ENCODE measurements at regions not wholly inside any gene's neighbourhood (a gene's known extent, or its start where the extent isn't known, plus 50 kb on each side); places are given as distances from the start of the nearest gene placed in this dataset.
"Not testable (repeated sequence)": the region's sequence is repeated elsewhere in the genome, so short reads cannot be mapped to it uniquely, and the experiment has no call there.

DNA sequence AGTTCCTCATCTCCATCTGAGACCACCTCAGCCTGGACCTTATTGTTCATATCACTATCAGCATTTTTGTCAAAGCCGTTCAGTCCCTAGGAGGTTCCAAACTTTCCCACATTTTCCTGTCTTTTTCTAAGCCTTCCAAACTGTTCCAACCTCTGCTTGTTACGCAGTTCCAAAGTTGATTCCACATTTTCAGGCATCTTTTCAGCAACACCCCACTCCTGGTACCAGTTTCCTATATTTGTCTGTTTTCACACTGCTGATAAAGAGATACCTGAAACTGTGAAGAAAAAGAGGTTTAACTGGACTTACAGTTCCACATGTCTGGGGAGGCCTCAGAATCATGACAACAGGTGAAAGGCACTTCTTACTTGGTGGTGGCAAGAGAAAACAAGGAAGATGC is 622.1 kb downstream of the MAT2B start:
- no peaks in the 10 kb centered on the region for H3K36me3 Mint-ChIP-seq
- no peaks in the 10 kb centered on the region for H3K4me1 Mint-ChIP-seq
- no peaks in the 10 kb centered on the region for H3K36me3 ChIP-seq (ENCODE audit: control insufficient read depth, insufficient read depth, low read length)
- no peak overlapping the region for H3K27ac ChIP-seq (ENCODE audit: insufficient read depth, low read length, poor library complexity, severe bottlenecking)
- H3K4me3 Mint-ChIP-seq = no peak overlapping the region
- no peak overlapping the region for H3K4me3 ChIP-seq (ENCODE audit: low read depth, low read length)
- peaks cover 0 to 33% (median 17%) of the 10 kb centered on the region in 7 donors for H3K9me3 Mint-ChIP-seq
- no peaks in the 10 kb centered on the region for H3K4me1 ChIP-seq (ENCODE audit: control insufficient read depth, insufficient read depth, low read length, poor library complexity, severe bottlenecking)
- no peaks in the 10 kb centered on the region for H3K27me3 Mint-ChIP-seq
- H3K9me3 ChIP-seq (ENCODE audit: control insufficient read depth in 2 of 2, low read length in 2 of 2) = peaks cover 3 to 17% of the 10 kb centered on the region in 2 experiments
- DNase-seq (no peak), ATAC-seq (ENCODE audit: low read depth in 2 of 2) (no peak)
- H3K27ac Mint-ChIP-seq = no peak overlapping the region
- H3K27me3 ChIP-seq (ENCODE audit: control insufficient read depth, insufficient read depth, low read length) = no peaks in the 10 kb centered on the region

DNA sequence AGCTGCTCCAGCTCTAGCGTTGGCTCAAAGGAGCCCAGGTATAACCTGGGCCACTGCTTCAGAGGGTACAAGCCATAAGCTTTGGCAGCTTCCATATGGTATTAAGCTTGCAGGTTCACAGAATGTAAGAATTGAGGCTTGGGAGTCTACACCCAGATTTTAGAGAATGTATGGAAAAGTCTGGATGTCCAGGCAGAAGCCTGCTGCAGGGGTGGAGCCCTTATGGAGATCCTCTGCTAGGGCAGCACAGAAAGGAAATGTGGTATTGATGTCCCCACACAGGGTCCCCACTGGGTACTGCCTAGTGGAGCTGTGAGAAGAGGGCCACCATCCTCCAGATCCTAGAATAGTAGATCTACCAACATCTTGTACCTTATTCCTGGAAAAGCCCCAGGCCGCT is 626.9 kb downstream of the MAT2B start:
- no peak overlapping the region for H3K27ac ChIP-seq (ENCODE audit: insufficient read depth, low read length, poor library complexity, severe bottlenecking)
- peaks cover 3 to 11% of the 10 kb centered on the region in 2 experiments for H3K9me3 ChIP-seq (ENCODE audit: control insufficient read depth in 2 of 2, low read length in 2 of 2)
- no peaks in the 10 kb centered on the region for H3K27me3 ChIP-seq (ENCODE audit: control insufficient read depth, insufficient read depth, low read length)
- Mint-ChIP-seq H3K36me3 (no peaks in the 10 kb centered on the region), H3K4me3 (no peak overlapping the region), H3K9me3 (peaks cover 0 to 39% (median 16%) of the 10 kb centered on the region in 7 donors), H3K27ac (no peak overlapping the region), H3K27me3 (no peaks in the 10 kb centered on the region), H3K4me1 (no peaks in the 10 kb centered on the region)
- ATAC-seq (ENCODE audit: low read depth in 2 of 2) (no peak), DNase-seq (no peak)
- no peaks in the 10 kb centered on the region for H3K36me3 ChIP-seq (ENCODE audit: control insufficient read depth, insufficient read depth, low read length)
- H3K4me1 ChIP-seq (ENCODE audit: control insufficient read depth, insufficient read depth, low read length, poor library complexity, severe bottlenecking) = no peaks in the 10 kb centered on the region
- H3K4me3 ChIP-seq (ENCODE audit: low read depth, low read length) = no peak overlapping the region

DNA sequence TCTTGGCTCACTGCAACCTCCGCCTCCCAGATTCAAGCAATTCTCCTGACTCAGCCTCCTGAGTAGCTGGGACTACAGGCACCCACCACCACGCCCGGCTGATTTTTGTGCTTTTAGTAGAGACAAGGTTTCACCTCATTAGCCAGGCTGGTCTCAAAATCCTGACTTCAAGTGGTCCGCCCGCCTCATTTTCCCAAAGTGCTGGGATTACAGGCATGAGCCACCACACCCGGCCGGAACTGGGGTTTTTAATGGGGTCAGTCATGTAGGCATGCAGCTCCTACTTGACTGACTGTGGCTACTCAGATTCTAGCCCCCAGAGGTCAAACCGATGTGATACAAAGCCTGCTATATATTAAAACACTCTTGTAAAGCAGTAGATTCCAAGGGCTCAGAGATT is 631.7 kb downstream of the MAT2B start:
- peaks cover 0 to 14% (median 1%) of the 10 kb centered on the region in 7 donors for H3K9me3 Mint-ChIP-seq
- H3K36me3 ChIP-seq (ENCODE audit: control insufficient read depth, insufficient read depth, low read length) = no peaks in the 10 kb centered on the region

DNA sequence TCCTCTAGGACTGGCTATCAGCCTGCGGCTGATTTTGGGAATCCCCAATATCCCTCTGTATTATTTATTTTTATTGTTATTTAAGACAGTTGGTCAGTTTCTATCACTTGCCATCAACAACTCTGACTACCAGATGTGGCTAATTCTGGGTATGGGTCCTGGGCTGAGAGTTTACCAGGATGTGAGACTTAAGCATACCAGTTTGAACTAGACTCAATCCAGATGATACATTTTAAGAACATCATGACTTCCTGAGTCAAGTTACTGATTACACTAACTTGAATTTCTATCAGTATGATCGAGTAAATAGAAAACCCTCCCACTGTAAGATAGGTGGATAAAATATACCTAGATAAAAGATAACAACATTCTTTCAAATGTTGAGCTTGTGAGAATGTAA is 634.0 kb downstream of the MAT2B start:
- Mint-ChIP-seq H3K4me3 (no peak overlapping the region), H3K36me3 (no peaks in the 10 kb centered on the region), H3K27me3 (no peaks in the 10 kb centered on the region), H3K4me1 (no peaks in the 10 kb centered on the region), H3K27ac (no peak overlapping the region), H3K9me3 (peaks cover 0 to 17% (median 2%) of the 10 kb centered on the region in 7 donors)
- Histone ChIP-seq H3K4me3 (ENCODE audit: low read depth, low read length) (no peak overlapping the region), H3K4me1 (ENCODE audit: control insufficient read depth, insufficient read depth, low read length, poor library complexity, severe bottlenecking) (no peaks in the 10 kb centered on the region), H3K27me3 (ENCODE audit: control insufficient read depth, insufficient read depth, low read length) (no peaks in the 10 kb centered on the region), H3K9me3 (ENCODE audit: control insufficient read depth in 2 of 2, low read length in 2 of 2) (no peaks in the 10 kb centered on the region), H3K36me3 (ENCODE audit: control insufficient read depth, insufficient read depth, low read length) (no peaks in the 10 kb centered on the region), H3K27ac (ENCODE audit: insufficient read depth, low read length, poor library complexity, severe bottlenecking) (no peak overlapping the region)
- DNase-seq (no peak), ATAC-seq (ENCODE audit: low read depth in 2 of 2) (no peak)

More for the DNA sequence above, 631.7 kb downstream of the MAT2B start:
- Mint-ChIP-seq H3K27me3 (no peaks in the 10 kb centered on the region), H3K27ac (no peak overlapping the region), H3K4me1 (no peaks in the 10 kb centered on the region), H3K4me3 (no peak overlapping the region), H3K36me3 (no peaks in the 10 kb centered on the region)
- H3K4me1 ChIP-seq (ENCODE audit: control insufficient read depth, insufficient read depth, low read length, poor library complexity, severe bottlenecking) = no peaks in the 10 kb centered on the region
- H3K9me3 ChIP-seq (ENCODE audit: control insufficient read depth in 2 of 2, low read length in 2 of 2) = peaks cover 0 to 4% of the 10 kb centered on the region in 2 experiments
- H3K27me3 ChIP-seq (ENCODE audit: control insufficient read depth, insufficient read depth, low read length) = no peaks in the 10 kb centered on the region
- no peak overlapping the region for H3K27ac ChIP-seq (ENCODE audit: insufficient read depth, low read length, poor library complexity, severe bottlenecking)
- no peak overlapping the region for H3K4me3 ChIP-seq (ENCODE audit: low read depth, low read length)
- DNase-seq (no peak), ATAC-seq (ENCODE audit: low read depth in 2 of 2) (no peak)

DNA sequence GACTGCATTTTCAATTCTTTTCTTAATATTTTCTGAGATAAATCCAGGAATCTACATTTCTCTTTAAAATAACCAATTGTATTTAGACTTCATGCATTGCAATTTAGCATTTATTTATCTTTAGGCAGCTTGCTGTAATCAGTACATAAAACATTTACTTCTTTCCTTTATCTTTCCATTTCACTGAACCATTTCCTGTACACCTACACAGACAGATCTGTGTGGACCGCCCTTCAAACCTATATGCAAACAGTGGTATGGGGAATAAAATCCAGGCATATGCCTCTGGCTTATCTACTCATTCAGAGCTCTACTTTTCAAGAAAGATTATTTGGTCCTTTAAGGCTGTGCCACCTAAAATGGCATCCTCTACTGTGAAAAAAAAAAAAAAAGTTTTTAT is 640.0 kb downstream of the MAT2B start:
- no peak for ATAC-seq (ENCODE audit: low read depth in 2 of 2)
- no peaks in the 10 kb centered on the region for H3K36me3 Mint-ChIP-seq
- Histone ChIP-seq H3K27me3 (ENCODE audit: control insufficient read depth, insufficient read depth, low read length) (no peaks in the 10 kb centered on the region), H3K27ac (ENCODE audit: insufficient read depth, low read length, poor library complexity, severe bottlenecking) (no peak overlapping the region), H3K36me3 (ENCODE audit: control insufficient read depth, insufficient read depth, low read length) (no peaks in the 10 kb centered on the region), H3K4me1 (ENCODE audit: control insufficient read depth, insufficient read depth, low read length, poor library complexity, severe bottlenecking) (no peaks in the 10 kb centered on the region), H3K9me3 (ENCODE audit: control insufficient read depth in 2 of 2, low read length in 2 of 2) (no peaks in the 10 kb centered on the region), H3K4me3 (ENCODE audit: low read depth, low read length) (no peak overlapping the region)
- no peak for DNase-seq
- no peak overlapping the region for H3K27ac Mint-ChIP-seq
- no peaks in the 10 kb centered on the region for H3K27me3 Mint-ChIP-seq
- no peak overlapping the region for H3K4me3 Mint-ChIP-seq
- peaks cover 0 to 7% (median 2%) of the 10 kb centered on the region in 7 donors for H3K9me3 Mint-ChIP-seq
- H3K4me1 Mint-ChIP-seq = no peaks in the 10 kb centered on the region

DNA sequence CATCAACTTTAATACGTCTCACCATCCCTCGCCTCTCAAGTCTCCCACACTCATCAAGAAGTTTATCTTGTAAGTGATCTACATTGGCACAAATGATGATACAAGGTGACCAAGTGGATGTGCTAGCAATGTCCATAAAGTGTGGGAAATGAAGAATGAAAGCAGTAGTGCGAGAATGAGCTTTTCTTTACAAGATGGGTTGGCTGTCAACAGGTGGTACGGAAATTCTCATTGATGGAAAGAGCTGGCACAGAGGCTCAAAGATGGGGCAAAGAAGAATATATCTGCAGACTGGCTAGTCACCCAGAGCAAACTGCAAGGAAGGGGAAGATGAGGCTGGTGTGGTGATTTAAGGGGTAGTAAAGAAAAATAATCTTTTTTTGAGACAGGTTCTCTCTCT is 640.8 kb downstream of the MAT2B start:
- peaks cover 0 to 7% (median 4%) of the 10 kb centered on the region in 7 donors for H3K9me3 Mint-ChIP-seq
- H3K27ac Mint-ChIP-seq = no peak overlapping the region
- H3K27ac ChIP-seq (ENCODE audit: insufficient read depth, low read length, poor library complexity, severe bottlenecking) = no peak overlapping the region
- H3K4me1 ChIP-seq (ENCODE audit: control insufficient read depth, insufficient read depth, low read length, poor library complexity, severe bottlenecking) = no peaks in the 10 kb centered on the region
- DNase-seq (no peak), ATAC-seq (ENCODE audit: low read depth in 2 of 2) (no peak)
- H3K27me3 Mint-ChIP-seq = no peaks in the 10 kb centered on the region
- H3K4me3 ChIP-seq (ENCODE audit: low read depth, low read length) = no peak overlapping the region
- no peaks in the 10 kb centered on the region for H3K27me3 ChIP-seq (ENCODE audit: control insufficient read depth, insufficient read depth, low read length)
- no peak overlapping the region for H3K4me3 Mint-ChIP-seq
- no peaks in the 10 kb centered on the region for H3K4me1 Mint-ChIP-seq
- H3K36me3 ChIP-seq (ENCODE audit: control insufficient read depth, insufficient read depth, low read length) = no peaks in the 10 kb centered on the region
- H3K9me3 ChIP-seq (ENCODE audit: control insufficient read depth in 2 of 2, low read length in 2 of 2) = no peaks in the 10 kb centered on the region
- no peaks in the 10 kb centered on the region for H3K36me3 Mint-ChIP-seq

DNA sequence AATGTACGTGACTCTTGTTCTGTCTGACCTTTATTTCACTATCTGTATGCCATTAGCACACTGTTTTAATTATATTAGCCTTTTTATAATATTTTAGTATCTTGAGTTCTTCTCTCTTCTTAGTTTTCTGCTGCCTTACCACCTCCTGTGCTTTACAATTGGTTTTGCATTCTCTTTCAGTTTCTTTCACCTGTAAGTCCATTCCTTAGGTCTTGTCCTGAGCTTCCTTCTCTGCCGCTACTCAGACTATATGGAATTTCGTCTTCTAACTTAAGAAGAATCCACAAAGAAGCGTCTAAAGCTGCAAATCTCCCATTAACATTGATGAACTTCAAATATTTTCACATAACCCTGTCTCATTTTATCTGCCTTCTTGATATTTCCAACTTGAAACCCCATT is 642.9 kb downstream of the MAT2B start:
- Mint-ChIP-seq H3K4me1 (no peaks in the 10 kb centered on the region), H3K27ac (no peak overlapping the region), H3K4me3 (no peak overlapping the region), H3K9me3 (peaks cover 0 to 7% (median 4%) of the 10 kb centered on the region in 7 donors), H3K27me3 (no peaks in the 10 kb centered on the region), H3K36me3 (no peaks in the 10 kb centered on the region)
- Histone ChIP-seq H3K36me3 (ENCODE audit: control insufficient read depth, insufficient read depth, low read length) (no peaks in the 10 kb centered on the region), H3K4me3 (ENCODE audit: low read depth, low read length) (no peak overlapping the region), H3K4me1 (ENCODE audit: control insufficient read depth, insufficient read depth, low read length, poor library complexity, severe bottlenecking) (no peaks in the 10 kb centered on the region), H3K27ac (ENCODE audit: insufficient read depth, low read length, poor library complexity, severe bottlenecking) (no peak overlapping the region), H3K27me3 (ENCODE audit: control insufficient read depth, insufficient read depth, low read length) (no peaks in the 10 kb centered on the region), H3K9me3 (ENCODE audit: control insufficient read depth in 2 of 2, low read length in 2 of 2) (no peaks in the 10 kb centered on the region)
- no peak for ATAC-seq (ENCODE audit: low read depth in 2 of 2)
- no peak for DNase-seq

DNA sequence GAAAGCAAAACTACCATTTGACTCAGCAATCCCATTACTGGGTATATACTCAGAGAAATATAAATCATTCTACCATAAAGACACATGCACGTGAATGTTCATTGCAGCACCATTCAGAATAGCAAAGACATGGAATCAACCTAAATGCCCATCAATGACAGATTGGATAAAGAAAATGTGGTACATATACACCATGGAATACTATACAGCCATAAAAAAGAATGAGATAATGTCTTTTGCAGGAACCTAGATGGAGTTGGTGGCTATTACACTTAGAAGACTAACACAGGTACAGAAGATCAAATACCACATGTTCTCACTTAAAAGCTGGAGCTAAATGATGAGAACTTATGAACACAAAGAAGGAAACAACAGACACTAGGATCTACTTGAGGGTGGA is 647.1 kb downstream of the MAT2B start:
- not testable (repeated sequence) for H3K4me1 Mint-ChIP-seq; H3K9me3 ChIP-seq (ENCODE audit: control insufficient read depth in 2 of 2, low read length in 2 of 2); H3K27ac Mint-ChIP-seq; H3K4me3 Mint-ChIP-seq; H3K36me3 Mint-ChIP-seq; DNase-seq; H3K4me1 ChIP-seq (ENCODE audit: control insufficient read depth, insufficient read depth, low read length, poor library complexity, severe bottlenecking); H3K27ac ChIP-seq (ENCODE audit: insufficient read depth, low read length, poor library complexity, severe bottlenecking); H3K36me3 ChIP-seq (ENCODE audit: control insufficient read depth, insufficient read depth, low read length); ATAC-seq (ENCODE audit: low read depth in 2 of 2); H3K27me3 Mint-ChIP-seq; H3K4me3 ChIP-seq (ENCODE audit: low read depth, low read length); H3K27me3 ChIP-seq (ENCODE audit: control insufficient read depth, insufficient read depth, low read length); H3K9me3 Mint-ChIP-seq
